ENCODE measurements at regions not wholly inside any gene's neighbourhood (a gene's known extent, or its start where the extent isn't known, plus 50 kb on each side); places are given as distances from the start of the nearest gene placed in this dataset.
"Not testable (repeated sequence)": the region's sequence is repeated elsewhere in the genome, so short reads cannot be mapped to it uniquely, and the experiment has no call there.

DNA sequence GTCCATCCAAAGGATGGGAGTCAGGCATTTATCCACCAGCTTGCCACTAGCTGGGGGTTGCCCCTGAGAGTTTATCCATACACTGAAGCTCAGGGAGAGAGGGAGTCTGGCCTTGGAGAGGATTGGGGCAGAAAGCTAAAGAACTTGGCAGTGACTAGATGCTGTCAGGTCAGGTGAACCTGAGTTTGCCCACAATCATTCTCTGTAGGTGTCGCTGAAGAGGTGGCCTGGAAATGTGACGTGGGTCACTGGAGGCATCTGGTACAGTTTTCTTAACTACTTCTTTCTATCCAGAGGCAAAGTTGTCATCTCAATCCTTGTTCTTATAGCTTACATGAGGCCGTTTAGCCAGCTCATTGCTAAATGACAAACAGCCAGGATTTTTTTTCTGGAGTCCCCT, 298.0 kb upstream of the CTNNB1 start:
- Histone ChIP-seq H3K27me3 (no peaks in the 10 kb centered on the region), H3K36me3 (no peaks in the 10 kb centered on the region), H3K4me1 (no peaks in the 10 kb centered on the region), H3K27ac (no peak overlapping the region), H3K9me3 (no peaks in the 10 kb centered on the region), H3K4me3 (no peak overlapping the region)
- intact Hi-C loops (cut with DNase I) = no loop called here
- no peak for DNase-seq (ENCODE audit: extremely low spot score in 2 of 2)
- no peak for TF ChIP-seq POLR2AphosphoS5 (IDR thresholded peaks at IDR 0.05; ENCODE audit: insufficient read depth in 1 of 2, low read depth in 1 of 2)
- TF ChIP-seq, protein P1, sequence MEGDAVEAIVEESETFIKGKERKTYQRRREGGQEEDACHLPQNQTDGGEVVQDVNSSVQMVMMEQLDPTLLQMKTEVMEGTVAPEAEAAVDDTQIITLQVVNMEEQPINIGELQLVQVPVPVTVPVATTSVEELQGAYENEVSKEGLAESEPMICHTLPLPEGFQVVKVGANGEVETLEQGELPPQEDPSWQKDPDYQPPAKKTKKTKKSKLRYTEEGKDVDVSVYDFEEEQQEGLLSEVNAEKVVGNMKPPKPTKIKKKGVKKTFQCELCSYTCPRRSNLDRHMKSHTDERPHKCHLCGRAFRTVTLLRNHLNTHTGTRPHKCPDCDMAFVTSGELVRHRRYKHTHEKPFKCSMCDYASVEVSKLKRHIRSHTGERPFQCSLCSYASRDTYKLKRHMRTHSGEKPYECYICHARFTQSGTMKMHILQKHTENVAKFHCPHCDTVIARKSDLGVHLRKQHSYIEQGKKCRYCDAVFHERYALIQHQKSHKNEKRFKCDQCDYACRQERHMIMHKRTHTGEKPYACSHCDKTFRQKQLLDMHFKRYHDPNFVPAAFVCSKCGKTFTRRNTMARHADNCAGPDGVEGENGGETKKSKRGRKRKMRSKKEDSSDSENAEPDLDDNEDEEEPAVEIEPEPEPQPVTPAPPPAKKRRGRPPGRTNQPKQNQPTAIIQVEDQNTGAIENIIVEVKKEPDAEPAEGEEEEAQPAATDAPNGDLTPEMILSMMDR (IDR thresholded peaks at IDR 0.05) = no peak

DNA sequence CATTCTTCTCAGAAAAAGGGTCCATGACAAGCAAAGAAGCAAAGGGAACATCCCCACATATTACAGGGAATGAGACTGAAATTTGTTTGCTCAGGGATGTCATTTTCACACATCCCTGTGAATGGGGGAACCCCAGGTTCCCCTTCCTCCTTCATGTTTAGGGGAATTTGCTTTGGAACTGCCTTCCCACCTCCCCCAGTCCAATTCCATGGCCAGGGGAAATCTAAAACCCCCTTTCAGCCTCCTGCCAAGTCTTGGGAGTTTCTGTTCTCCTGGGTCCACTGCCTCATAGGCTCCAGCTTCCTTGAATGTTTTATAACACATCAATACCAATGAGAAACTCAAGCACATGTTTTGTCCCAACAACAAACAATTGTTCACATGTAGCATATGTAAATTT, 297.5 kb upstream of the CTNNB1 start:
- Histone ChIP-seq H3K36me3 (no peaks in the 10 kb centered on the region), H3K27ac (no peak overlapping the region), H3K4me1 (no peaks in the 10 kb centered on the region), H3K4me3 (no peak overlapping the region), H3K9me3 (no peaks in the 10 kb centered on the region), H3K27me3 (no peaks in the 10 kb centered on the region)
- TF ChIP-seq POLR2AphosphoS5 (IDR thresholded peaks at IDR 0.05; ENCODE audit: insufficient read depth in 1 of 2, low read depth in 1 of 2) = no peak
- TF ChIP-seq, protein P1 (IDR thresholded peaks at IDR 0.05) = no peak
- TF ChIP-seq POLR2A (IDR thresholded peaks at IDR 0.05) = no peak
- intact Hi-C loops (cut with DNase I) = no loop called here
- DNase-seq (ENCODE audit: extremely low spot score in 2 of 2) = no peak

DNA sequence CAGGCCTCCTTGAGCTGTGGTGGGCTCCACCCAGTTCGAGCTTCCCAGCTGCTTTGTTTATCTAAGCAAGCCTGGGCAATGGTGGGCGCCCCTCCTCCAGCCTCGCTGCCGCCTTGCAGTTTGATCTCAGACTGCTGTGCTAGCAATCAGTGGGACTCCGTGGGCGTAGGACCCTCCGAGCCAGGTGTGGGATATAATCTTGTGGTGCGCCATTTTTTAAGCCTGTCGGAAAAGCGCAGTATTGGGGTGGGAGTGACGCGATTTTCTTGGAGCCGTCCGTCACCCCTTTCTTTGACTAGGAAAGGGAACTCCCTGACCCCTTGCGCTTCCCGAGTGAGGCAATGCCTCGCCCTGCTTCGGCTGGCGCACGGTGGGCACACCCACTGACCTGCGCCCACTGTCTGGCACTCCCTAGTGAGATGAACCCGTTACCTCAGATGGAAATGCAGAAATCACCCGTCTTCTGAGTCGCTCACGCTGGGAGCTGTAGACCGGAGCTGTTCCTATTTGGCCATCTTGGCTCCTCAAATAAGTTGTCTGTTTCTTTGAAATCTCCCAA, 291.3 kb upstream of the CTNNB1 start:
- H3K27ac ChIP-seq; H3K36me3 ChIP-seq; H3K4me1 ChIP-seq; H3K9me3 ChIP-seq; H3K4me3 ChIP-seq; H3K27me3 ChIP-seq; intact Hi-C loops (cut with DNase I); DNase-seq (ENCODE audit: extremely low spot score in 2 of 2): not testable (repeated sequence)

DNA sequence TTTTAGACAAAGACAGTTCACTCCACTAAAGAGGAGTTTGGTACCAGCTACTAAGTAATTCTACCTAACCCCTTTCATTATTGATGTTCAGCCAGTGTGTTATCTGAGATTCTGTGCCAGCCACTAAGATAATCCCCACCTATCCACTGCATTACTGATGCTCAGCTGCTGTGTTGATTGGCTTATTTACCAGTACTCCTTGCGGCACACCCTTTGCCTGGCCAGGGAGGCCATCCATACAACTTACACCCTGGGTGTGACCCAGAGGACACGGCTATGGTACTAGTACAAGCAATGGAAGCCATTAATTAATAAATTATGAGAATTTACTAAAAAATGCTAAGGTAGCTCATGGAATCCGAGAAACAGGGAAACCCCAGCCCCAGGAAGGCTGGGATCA, 290.7 kb upstream of the CTNNB1 start:
- intact Hi-C loops (cut with DNase I) = no loop called here
- Histone ChIP-seq H3K27ac (no peak overlapping the region), H3K27me3 (no peaks in the 10 kb centered on the region), H3K4me3 (no peak overlapping the region), H3K36me3 (no peaks in the 10 kb centered on the region), H3K4me1 (no peaks in the 10 kb centered on the region), H3K9me3 (no peaks in the 10 kb centered on the region)
- no peak for DNase-seq (ENCODE audit: extremely low spot score in 2 of 2)
- TF ChIP-seq, protein P1 (IDR thresholded peaks at IDR 0.05) = no peak
- no peak for TF ChIP-seq POLR2A (IDR thresholded peaks at IDR 0.05)
- TF ChIP-seq POLR2AphosphoS5 (IDR thresholded peaks at IDR 0.05; ENCODE audit: insufficient read depth in 1 of 2, low read depth in 1 of 2) = no peak

DNA sequence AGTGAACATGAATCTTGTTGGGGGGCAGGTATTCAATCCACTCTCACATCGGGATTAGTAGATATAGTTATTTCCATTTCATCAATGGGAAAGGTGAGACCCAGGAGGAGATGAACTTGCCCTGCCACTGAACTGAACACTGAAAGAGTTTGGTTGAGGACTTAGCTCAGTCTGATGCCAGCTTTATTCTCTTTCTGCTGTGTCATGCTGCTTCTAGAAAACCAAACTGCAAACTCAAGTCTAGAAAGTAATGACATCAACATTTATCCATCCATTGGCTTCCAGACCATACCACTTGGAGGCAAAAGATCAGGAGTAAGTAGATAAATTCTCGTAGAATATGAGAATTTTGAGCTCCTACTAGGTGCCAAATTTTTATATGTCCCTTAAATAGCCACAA, 288.0 kb upstream of the CTNNB1 start:
- no peaks in the 10 kb centered on the region for H3K27me3 ChIP-seq
- H3K9me3 ChIP-seq = no peaks in the 10 kb centered on the region
- no peak overlapping the region for H3K4me3 ChIP-seq
- intact Hi-C loops (cut with DNase I) = no loop called here
- no peak overlapping the region for H3K27ac ChIP-seq
- no peak for DNase-seq (ENCODE audit: extremely low spot score in 2 of 2)
- H3K36me3 ChIP-seq = no peaks in the 10 kb centered on the region
- H3K4me1 ChIP-seq = no peaks in the 10 kb centered on the region
- TF ChIP-seq, protein P1 (IDR thresholded peaks at IDR 0.05) = no peak
- TF ChIP-seq POLR2AphosphoS5 (IDR thresholded peaks at IDR 0.05; ENCODE audit: insufficient read depth in 1 of 2, low read depth in 1 of 2) = no peak
- no peak for TF ChIP-seq POLR2A (IDR thresholded peaks at IDR 0.05)

DNA sequence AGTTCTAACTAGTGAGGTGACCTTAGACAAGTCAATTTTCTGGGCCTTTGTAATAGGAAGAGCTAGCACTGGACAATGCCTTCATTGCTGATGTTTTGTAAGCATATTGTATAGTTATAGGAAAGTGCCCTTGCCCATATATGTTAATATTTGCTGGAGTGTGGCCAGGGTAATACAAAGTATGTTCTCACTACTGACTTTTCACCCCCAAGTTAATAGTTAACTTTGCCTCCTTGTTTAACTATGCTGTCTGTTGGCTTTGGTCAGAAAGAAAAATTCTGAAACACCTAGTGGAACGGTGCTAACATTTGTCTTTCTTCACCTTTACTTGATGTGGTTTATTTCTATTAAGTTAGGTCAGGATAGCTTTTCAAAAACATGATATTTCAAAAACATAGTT, 287.4 kb upstream of the CTNNB1 start:
- H3K27me3 ChIP-seq = no peaks in the 10 kb centered on the region
- no peaks in the 10 kb centered on the region for H3K36me3 ChIP-seq
- H3K4me1 ChIP-seq = no peaks in the 10 kb centered on the region
- intact Hi-C loops (cut with DNase I) = no loop called here
- H3K4me3 ChIP-seq = no peak overlapping the region
- H3K27ac ChIP-seq = no peak overlapping the region
- no peak for DNase-seq (ENCODE audit: extremely low spot score in 2 of 2)
- no peak for TF ChIP-seq POLR2A (IDR thresholded peaks at IDR 0.05)
- TF ChIP-seq, protein P1 (IDR thresholded peaks at IDR 0.05) = no peak
- no peak for TF ChIP-seq POLR2AphosphoS5 (IDR thresholded peaks at IDR 0.05; ENCODE audit: insufficient read depth in 1 of 2, low read depth in 1 of 2)
- H3K9me3 ChIP-seq = no peaks in the 10 kb centered on the region
